Stomach (tissue), 8 donors: ENCODE measurements at regions not wholly inside any gene's neighbourhood (a gene's known extent, or its start where the extent isn't known, plus 50 kb on each side); places are given as distances from the start of the nearest gene placed in this dataset.
"Not testable (repeated sequence)": the region's sequence is repeated elsewhere in the genome, so short reads cannot be mapped to it uniquely, and the experiment has no call there.

Source experiments
- DNase-seq, 2 donors: peaks; one replicate each; pipeline versions ENCODE4 v3.0.0 to v3.0.0-alpha.2; 2013 to 2019
- H3K27ac ChIP-seq, 5 donors: fragments of 200-600 bp in 4 of 5; sonication (generic) in 4 of 5; one replicate each; pipeline ENCODE4 v1.5.1; 2013 to 2019; ENCODE audit warnings: mild to moderate bottlenecking in 1 of 5, moderate library complexity in 1 of 5
- H3K27me3 ChIP-seq, 3 donors: fragments of 200-600 bp; sonication (generic); one replicate each; pipeline ENCODE4 v1.5.1; 2017 to 2019; ENCODE audit warnings: mixed run types in 1 of 3
- H3K36me3 ChIP-seq, 4 donors: fragments of 200-600 bp; sonication (generic); 1 replicate in 3 of 4; 2 replicates in 1 of 4; pipeline ENCODE4 v1.5.1; 2016 to 2019
- H3K4me1 ChIP-seq, 4 donors: fragments of 200-600 bp; sonication (generic); one replicate each; pipeline ENCODE4 v1.5.1; 2016 to 2019
- H3K4me3 ChIP-seq, 4 donors: fragments of 200-600 bp; sonication (generic) in 3 of 4; one replicate each; pipeline ENCODE4 v1.5.1; 2016 to 2019; ENCODE audit warnings: mild to moderate bottlenecking in 1 of 4
- H3K9me3 ChIP-seq, 4 donors: fragments of 200-600 bp; sonication (generic); one replicate each; pipeline ENCODE4 v1.5.1; 2016 to 2019
- EP300 ChIP-seq: sonication (generic); formaldehyde crosslinking; IDR thresholded peaks from one replicate; pipeline ENCODE4 v1.6.1; 2017; ENCODE audit warnings: antibody characterized with exemption
- POLR2A ChIP-seq, 4 donors: fragments of 450-650 bp; IDR thresholded peaks; one replicate each; pipeline ENCODE4 v1.6.1; 2016; ENCODE audit warnings: antibody characterized with exemption in 4 of 4, control low read depth in 2 of 4, mild to moderate bottlenecking in 1 of 4, moderate library complexity in 1 of 4
- POLR2AphosphoS5 ChIP-seq, 3 donors: sonication (generic); formaldehyde crosslinking; IDR thresholded peaks; one replicate each; pipeline ENCODE4 v1.6.1; 2016; ENCODE audit warnings: antibody characterized with exemption in 3 of 3
- WGBS, 5 donors: extraction: QIAGEN DNeasy Blood & Tissue Kit in 3 of 5; methylation state at CpG; one replicate each; pipeline versions ENCODE4 v1.1.5 to v1.1.7; 2013 to 2018; 5-methylcytosine and 5-hydroxymethylcytosine counted together
- intact Hi-C: fragments of 100-400 bp; cut with DNase I; formaldehyde crosslinking; loops from one replicate; pipeline ENCODE4 v1.15.1; 2023; ENCODE audit warnings: low total_unique reads
- TF ChIP-seq, protein P1 (sequence below), 7 experiments: fragments of 450-650 bp in 4 of 7; fragments of 200-600 bp in 3 of 7; sonication (generic) in 3 of 7; IDR thresholded peaks; one replicate each; pipeline ENCODE4 v1.5.1; 2016 to 2019; ENCODE audit warnings: antibody characterized with exemption in 7 of 7, control low read depth in 2 of 7, mild to moderate bottlenecking in 1 of 7
- donor health status: healthy with polysubstance abuse.
- donor health status: Bipolar disorder and iron deficiency.
- donor health status: healthy.

DNA sequence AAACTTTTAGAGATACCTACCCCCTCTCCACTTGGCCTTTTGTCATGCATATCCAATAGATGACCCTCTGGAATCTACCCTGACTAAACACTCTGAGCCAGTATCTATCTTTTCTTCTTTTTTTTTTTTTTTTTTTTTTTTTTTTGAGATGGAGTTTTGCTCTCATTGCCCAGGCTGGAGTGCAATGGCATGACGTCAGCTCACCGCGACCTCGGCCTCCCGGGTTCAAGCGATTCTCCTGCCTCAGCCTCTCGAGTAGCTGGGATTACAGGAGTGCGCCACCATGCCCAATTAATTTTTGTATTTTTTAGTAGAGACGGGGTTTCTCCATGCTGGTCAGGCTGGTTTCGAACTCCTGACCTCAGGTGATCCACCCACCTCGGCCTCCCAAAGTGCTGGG lies 50.8 kb upstream of the GRIN2B start:
- H3K27me3 ChIP-seq, H3K4me3 ChIP-seq, H3K27ac ChIP-seq, intact Hi-C loops, H3K9me3 ChIP-seq, H3K36me3 ChIP-seq, H3K4me1 ChIP-seq, DNase-seq: not testable (repeated sequence)
- WGBS, 5 donors = 85 to 92% (median 87%) methylated on average over 11 of the region's 11 CpGs

DNA sequence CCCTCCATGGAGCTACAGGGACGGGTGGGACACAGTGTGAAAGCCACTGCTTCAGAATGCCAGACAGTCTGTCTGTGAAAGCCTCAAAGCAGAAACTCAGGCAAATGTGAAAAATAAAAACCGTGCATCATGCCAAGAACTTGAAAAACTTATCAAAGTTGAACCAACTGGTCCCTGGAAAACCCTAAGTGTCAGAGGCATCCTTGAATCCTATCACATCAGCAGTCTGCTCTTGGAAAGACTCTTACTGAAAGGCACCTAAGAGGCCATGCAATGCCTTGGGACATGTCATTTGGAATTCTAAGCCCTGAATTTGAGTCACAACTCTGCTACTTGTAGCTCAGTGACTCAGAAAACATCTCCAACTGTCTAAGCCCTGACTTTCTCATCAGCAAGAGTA lies 62.4 kb upstream of the GRIN2B start:
- no peak overlapping the region for H3K4me3 ChIP-seq
- no peaks in the 10 kb centered on the region for H3K9me3 ChIP-seq
- TF ChIP-seq POLR2AphosphoS5 (IDR thresholded peaks at IDR 0.05) = no peak
- TF ChIP-seq POLR2A (IDR thresholded peaks at IDR 0.05) = no peak
- TF ChIP-seq, protein P1, sequence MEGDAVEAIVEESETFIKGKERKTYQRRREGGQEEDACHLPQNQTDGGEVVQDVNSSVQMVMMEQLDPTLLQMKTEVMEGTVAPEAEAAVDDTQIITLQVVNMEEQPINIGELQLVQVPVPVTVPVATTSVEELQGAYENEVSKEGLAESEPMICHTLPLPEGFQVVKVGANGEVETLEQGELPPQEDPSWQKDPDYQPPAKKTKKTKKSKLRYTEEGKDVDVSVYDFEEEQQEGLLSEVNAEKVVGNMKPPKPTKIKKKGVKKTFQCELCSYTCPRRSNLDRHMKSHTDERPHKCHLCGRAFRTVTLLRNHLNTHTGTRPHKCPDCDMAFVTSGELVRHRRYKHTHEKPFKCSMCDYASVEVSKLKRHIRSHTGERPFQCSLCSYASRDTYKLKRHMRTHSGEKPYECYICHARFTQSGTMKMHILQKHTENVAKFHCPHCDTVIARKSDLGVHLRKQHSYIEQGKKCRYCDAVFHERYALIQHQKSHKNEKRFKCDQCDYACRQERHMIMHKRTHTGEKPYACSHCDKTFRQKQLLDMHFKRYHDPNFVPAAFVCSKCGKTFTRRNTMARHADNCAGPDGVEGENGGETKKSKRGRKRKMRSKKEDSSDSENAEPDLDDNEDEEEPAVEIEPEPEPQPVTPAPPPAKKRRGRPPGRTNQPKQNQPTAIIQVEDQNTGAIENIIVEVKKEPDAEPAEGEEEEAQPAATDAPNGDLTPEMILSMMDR (IDR thresholded peaks at IDR 0.05) = no peak
- TF ChIP-seq EP300 = no peak
- no peak overlapping the region for H3K27ac ChIP-seq
- 42 to 62% (median 56%) methylated on average over 2 of the region's 2 CpGs for WGBS, 5 donors
- no peaks in the 10 kb centered on the region for H3K36me3 ChIP-seq
- H3K27me3 ChIP-seq = no peaks in the 10 kb centered on the region
- DNase-seq = no peak
- intact Hi-C loops = no loop called here
- no peaks in the 10 kb centered on the region for H3K4me1 ChIP-seq

DNA sequence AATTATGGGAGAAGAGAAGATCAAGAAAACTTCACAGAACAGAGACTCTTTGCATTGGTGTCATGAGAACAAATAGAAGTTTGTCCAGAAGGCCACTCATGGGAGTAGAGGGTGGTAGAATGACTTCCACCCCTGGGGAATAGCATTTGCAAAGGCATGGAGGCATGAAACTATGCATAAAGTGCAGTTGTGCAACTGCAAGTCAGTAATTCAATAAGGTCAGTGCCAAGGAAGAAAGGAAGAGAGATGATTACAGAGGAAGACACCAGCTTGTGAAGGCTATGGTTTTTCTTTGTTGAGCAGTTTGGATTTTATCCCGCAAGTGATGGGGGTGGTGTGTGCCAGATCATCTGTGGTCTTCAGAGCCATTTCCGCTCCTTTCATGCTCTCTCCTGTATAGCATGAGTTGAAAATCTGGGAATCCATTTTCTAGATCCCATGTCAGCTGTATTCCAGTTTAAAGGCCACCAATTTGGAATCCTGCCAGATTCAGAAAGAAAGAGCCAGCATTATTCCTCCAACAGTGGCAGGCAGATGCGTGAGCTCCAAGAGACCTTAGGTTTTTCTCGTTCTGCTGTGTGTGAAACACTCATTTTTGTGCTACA lies 67.6 kb upstream of the GRIN2B start:
- DNase-seq = no peak
- WGBS, 5 donors = 68 to 82% (median 76%) methylated on average over 4 of the region's 4 CpGs
- Histone ChIP-seq H3K27ac (no peak overlapping the region), H3K4me1 (no peaks in the 10 kb centered on the region), H3K27me3 (no peaks in the 10 kb centered on the region), H3K4me3 (no peak overlapping the region), H3K36me3 (no peaks in the 10 kb centered on the region), H3K9me3 (no peaks in the 10 kb centered on the region)
- TF ChIP-seq EP300 (no peak), POLR2AphosphoS5 (IDR thresholded peaks at IDR 0.05) (no peak), POLR2A (IDR thresholded peaks at IDR 0.05) (no peak)
- TF ChIP-seq, protein P1 (IDR thresholded peaks at IDR 0.05) = no peak
- intact Hi-C loops = no loop called here

DNA sequence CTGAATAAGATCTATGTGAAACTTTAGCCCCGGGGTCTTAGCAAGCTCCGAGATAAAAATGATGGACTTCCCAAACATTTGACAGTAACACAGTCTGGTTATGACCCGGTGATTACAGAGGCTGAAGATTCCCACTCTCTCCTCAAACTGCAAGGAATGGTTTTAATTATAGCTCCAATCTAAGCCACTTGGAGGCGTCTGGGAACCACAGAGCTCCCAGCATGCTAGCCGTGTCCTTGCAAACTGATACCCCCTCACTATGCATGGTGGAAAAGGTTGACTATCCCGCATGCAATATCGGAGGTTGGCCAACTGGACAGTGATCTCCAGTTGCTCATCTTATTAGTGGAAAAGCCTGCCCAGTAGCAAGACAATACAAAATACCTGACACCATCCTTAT lies 76.5 kb upstream of the GRIN2B start:
- no peak overlapping the region for H3K4me3 ChIP-seq
- TF ChIP-seq POLR2A (IDR thresholded peaks at IDR 0.05) (no peak), EP300 (no peak), POLR2AphosphoS5 (IDR thresholded peaks at IDR 0.05) (no peak)
- TF ChIP-seq, protein P1 (IDR thresholded peaks at IDR 0.05) = no peak
- no peaks in the 10 kb centered on the region for H3K27me3 ChIP-seq
- WGBS, 5 donors = 67 to 78% (median 75%) methylated on average over 7 of the region's 7 CpGs
- H3K36me3 ChIP-seq = no peaks in the 10 kb centered on the region
- no peak for DNase-seq
- H3K9me3 ChIP-seq = no peaks in the 10 kb centered on the region
- intact Hi-C loops = no loop called here
- H3K4me1 ChIP-seq = no peaks in the 10 kb centered on the region
- H3K27ac ChIP-seq = no peak overlapping the region

DNA sequence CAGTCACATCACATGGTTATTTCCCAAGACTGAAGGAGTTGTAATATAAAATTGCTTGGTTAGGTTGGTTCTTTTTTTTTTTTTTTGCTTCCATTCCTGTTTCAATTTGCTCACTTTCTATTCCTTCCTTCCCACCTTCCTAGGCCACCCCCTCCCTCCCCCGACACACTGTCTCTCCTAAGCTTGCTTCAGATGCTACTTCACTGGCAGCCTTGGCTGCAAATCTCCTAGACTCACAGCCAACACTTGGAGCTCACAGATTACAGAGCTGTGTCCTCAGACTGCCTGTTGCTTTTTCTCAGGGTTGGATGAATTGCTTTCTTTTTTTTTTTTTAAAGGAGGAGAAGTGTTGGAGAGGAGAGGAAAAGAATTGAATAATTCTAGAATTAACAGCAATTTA lies 77.3 kb upstream of the GRIN2B start:
- whole genome bisulfite sequencing, 5 donors = 25 to 86% (median 71%) methylated on average over 1 of the region's 1 CpG
- intact Hi-C loops = no loop called here
- TF ChIP-seq POLR2AphosphoS5 (IDR thresholded peaks at IDR 0.05) (no peak), POLR2A (IDR thresholded peaks at IDR 0.05) (no peak), EP300 (no peak)
- TF ChIP-seq, protein P1 (IDR thresholded peaks at IDR 0.05) = no peak
- H3K27ac ChIP-seq = no peak overlapping the region
- H3K27me3 ChIP-seq = no peaks in the 10 kb centered on the region
- no peaks in the 10 kb centered on the region for H3K9me3 ChIP-seq
- H3K4me1 ChIP-seq = no peaks in the 10 kb centered on the region
- no peak overlapping the region for H3K4me3 ChIP-seq
- H3K36me3 ChIP-seq = no peaks in the 10 kb centered on the region
- no peak for DNase-seq
